ENCODE measurements at regions not wholly inside any gene's neighbourhood (a gene's known extent, or its start where the extent isn't known, plus 50 kb on each side); places are given as distances from the start of the nearest gene placed in this dataset.
"Not testable (repeated sequence)": the region's sequence is repeated elsewhere in the genome, so short reads cannot be mapped to it uniquely, and the experiment has no call there.

DNA sequence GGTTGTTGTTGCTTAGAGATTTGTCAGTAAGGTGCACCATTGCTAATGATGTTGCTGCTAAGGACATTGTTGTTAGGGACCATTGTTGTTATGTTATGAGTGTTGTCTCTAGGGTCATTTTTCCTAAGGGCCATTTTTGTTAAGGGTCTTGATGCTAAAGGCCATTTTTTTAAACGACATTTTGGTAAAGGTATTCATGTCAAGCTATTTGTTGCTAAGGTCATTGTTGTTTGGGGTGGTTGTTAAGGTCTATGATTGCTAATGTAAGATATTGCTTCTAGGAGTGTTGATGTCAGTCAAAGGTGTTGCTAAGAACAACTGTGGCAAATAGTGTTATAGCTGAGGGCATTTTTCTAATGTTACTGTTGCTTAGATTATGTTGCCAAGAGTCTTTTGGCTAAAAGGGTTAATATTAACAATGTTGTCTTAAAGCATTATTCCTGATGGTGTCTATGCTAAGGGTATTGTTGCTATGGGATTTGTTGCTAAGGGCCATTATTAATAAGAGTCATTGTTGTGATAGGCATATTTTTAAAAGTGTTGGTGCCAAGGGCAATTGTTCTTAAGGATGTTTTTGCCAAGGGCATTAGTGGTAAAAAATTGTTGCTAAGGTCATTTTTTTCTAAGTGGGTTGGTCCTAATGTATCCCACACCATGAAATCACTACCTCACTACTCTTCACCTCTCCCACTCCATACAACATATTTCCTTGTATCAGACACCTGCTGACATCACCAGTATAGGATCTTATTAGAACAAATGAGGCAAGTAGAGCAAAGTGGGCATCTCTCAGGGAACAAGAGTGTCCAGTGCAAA is 56.2 kb downstream of the SPATA31A6 start:
- not testable (repeated sequence) for DNase-seq (ENCODE audit: low spot score)

- not testable (repeated sequence) for DNase-seq (ENCODE audit: low spot score)
These were observed 56.8 kb downstream of the SPATA31A6 start for GRCh38 chr9:42240261-42240579.

GRCh38 chr9:42243211-42243610 is 59.8 kb downstream of the SPATA31A6 start:
- DNase-seq (ENCODE audit: low spot score) = not testable (repeated sequence)

GRCh38 chr9:42243822-42244221 is 60.4 kb downstream of the SPATA31A6 start:
- DNase-seq (ENCODE audit: low spot score) = not testable (repeated sequence)

- not testable (repeated sequence) for DNase-seq (ENCODE audit: low spot score)
These were observed 85.3 kb downstream of the SPATA31A6 start for GRCh38 chr9:42268729-42269128.

DNA sequence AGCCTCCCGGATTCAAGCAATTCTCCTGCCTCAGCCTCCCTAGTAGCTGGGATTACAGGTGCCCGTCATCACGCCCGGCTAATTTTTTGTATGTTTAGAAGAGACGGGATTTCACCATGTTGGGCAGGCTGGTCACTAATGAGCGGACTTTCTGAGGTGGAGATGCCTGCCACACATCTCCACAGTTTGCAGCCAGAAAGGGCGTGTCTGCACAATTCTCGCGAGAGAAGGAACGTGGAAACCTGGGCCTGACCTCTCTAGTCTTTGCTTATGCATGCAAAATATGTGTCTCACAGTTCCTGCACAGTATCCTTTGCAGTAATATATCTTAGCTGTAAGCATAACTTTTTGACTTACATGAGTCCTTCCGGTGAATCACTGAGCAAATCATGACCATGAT is 85.7 kb downstream of the SPATA31A6 start:
- DNase-seq (ENCODE audit: low spot score) = not testable (repeated sequence)

DNA sequence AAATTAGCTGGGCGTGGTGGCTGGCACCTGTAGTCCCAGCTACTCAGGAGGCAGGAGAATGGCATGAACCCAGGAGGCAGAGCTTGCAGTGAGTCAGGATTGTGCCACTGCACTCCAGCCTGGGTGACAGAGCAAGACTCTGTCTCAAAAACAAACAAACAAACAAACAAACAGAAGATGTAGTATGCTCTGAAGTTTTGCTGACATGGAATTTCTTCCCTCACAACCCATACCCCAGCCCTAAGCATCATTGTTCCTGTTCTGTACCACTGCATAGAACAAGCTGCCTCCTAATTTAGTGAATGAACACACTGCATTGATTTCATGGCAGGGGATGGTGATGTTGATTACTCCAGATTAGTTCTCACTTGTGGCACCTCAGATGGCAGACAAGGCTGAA is 89.7 kb downstream of the SPATA31A6 start:
- DNase-seq (ENCODE audit: low spot score) = not testable (repeated sequence)

GRCh38 chr9:42275141-42275540 is 91.7 kb downstream of the SPATA31A6 start:
- DNase-seq (ENCODE audit: low spot score) = no peak

- not testable (repeated sequence) for DNase-seq (ENCODE audit: low spot score)
These were observed 99.2 kb downstream of the SPATA31A6 start for GRCh38 chr9:42282531-42283178.

- not testable (repeated sequence) for DNase-seq (ENCODE audit: low spot score)
These were observed 99.7 kb downstream of the SPATA31A6 start for GRCh38 chr9:42283179-42283543.

- DNase-seq (ENCODE audit: low spot score) = not testable (repeated sequence)
These were observed 102.8 kb downstream of the SPATA31A6 start for GRCh38 chr9:42286145-42286845.

DNA sequence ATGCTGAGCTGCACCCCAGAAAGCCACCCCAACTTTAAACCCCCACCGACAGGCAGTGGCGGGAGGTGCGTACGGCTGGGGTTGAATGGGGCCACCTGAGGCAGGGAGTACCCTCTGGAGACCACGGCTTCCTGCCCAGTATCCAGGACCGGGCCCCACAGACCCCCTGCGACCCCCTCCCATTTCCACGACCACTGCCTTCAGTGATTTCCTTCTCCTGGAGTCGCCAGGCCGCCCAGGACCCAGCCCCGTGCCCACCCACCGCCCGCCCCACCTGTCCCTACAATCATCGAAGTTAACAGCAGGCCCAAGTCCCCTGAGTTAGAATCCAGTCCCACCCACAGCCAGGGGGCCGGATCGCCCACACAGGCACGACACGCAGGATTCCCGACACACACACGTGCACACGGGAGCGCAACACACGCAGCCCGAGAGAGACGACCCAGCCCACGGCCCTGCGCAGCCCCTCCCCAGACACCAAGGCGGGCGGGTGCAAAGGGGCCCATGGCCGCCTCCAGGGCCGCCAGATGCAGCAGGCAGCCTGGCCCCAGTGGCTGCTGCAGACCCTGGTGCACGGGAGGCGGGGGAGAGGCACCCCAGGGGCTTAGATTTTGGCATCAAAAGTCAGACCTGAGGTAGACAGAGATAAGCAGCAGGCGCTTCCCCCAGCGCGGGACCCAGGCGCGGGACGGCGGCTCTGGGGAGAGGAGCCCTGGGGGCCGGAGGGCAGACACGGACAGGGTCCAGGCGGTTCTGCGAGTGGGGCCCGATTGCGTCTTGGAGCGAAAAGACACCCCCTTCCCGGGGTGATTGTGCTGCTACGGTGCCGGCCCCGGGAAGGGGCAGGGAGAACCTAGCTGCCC is 104.8 kb downstream of the SPATA31A6 start:
- not testable (repeated sequence) for DNase-seq (ENCODE audit: low spot score)

GRCh38 chr9:42288865-42289229 is 105.4 kb downstream of the SPATA31A6 start:
- not testable (repeated sequence) for DNase-seq (ENCODE audit: low spot score)

DNA sequence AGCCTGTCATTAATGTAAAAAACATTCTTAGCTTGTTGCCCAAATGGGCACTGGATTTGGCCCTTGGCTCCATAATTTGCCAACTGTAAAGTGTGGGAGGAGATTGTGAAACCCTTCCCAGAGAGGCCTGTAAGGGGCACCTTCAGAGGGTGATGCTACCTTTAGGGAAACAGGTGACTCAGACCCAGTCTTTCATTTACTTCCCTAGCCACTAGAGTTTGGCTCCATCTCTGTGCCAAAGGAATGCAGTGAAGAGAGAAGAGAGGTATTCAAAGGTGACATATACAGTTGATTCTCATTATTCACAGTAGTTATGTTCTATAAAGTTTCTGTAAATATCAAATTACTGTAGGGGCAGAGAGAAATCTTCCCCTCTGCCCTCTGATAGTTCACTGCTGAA is 116.7 kb downstream of the SPATA31A6 start:
- not testable (repeated sequence) for DNase-seq (ENCODE audit: low spot score)

- peak; percentile 34 for DNase-seq (ENCODE audit: low spot score)
These were observed 123.2 kb downstream of the SPATA31A6 start for GRCh38 chr9:42306625-42307024.

GRCh38 chr9:42307449-42307848 is 124.0 kb downstream of the SPATA31A6 start:
- DNase-seq (ENCODE audit: low spot score) = not testable (repeated sequence)

GRCh38 chr9:42310972-42311371 is 127.5 kb downstream of the SPATA31A6 start:
- DNase-seq (ENCODE audit: low spot score) = not testable (repeated sequence)

DNA sequence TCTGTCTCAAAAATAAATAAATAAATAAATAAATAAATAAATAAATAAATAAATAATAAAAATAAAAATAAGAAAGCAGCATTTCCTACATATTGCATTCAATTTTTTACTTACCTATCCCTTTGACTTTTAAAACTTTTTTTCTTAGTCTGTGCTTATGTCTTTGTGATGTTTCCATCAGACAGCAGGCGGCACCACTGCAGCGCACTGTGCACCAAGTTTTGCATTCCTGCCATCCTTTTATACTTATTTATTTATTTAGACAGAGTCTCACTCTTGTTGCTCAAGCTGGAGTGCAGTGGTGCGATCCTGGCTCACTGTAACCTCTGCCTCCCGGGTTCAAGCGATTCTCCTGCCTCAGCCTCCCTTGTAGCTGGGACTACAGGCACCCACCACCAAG is 132.6 kb downstream of the SPATA31A6 start:
- DNase-seq (ENCODE audit: low spot score) = not testable (repeated sequence)

GRCh38 chr9:42317677-42318076 is 134.2 kb downstream of the SPATA31A6 start:
- not testable (repeated sequence) for DNase-seq (ENCODE audit: low spot score)

DNA sequence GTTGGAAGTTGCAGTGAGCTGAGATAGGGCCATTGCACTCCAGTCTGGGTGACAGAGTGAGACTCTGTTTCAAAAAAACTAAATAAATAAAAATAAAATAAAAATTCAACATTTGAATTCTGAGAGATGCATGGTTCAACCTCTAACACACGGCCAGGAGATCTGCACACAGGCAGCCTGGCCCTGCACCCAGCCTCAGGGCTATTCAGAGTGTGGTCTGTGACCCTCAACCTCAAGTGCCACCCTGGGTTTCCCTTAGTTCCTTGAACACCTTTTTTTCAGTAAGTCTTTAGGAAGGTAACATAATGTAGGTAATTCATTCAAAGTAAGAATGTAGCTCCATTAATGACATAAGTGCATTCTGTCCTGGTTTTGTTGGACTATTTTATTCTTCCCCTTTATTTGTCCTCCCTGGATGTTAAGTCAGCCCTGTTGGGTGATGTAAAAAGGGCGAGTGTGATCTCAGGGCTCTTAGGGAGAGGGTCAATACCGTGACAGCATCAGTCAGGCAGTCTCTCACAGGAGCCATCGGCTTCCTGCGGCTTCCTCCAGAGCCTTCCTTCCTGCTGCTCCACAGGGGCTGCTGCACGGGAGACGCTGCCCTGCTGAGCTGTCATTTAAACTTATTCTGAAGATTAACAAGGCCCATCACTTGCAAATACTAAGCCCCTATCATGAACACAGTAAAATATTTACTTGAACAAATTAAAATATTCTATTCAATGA is 139.8 kb downstream of the SPATA31A6 start:
- DNase-seq (ENCODE audit: low spot score) = not testable (repeated sequence)

DNA sequence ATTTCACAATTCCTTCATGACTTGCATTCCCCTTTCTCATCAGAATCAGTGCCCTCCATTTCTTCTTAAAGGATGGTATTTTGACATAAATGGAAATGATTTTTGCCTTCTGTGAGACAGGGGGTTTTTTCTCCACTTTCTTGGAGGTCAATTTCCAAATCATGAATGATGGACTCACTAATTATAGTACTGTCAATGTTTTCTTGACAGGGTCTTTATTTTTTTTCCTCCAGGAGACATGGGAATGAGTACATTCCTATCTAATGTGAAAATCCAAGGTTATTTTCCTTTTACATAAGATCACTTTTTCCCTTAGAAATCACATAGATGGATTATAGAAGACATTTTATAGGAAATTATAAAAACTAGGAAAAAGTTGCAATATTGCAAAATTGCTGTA is 141.7 kb downstream of the SPATA31A6 start:
- DNase-seq (ENCODE audit: low spot score) = not testable (repeated sequence)
